Ectodermal cell (in vitro differentiated cells): ENCODE measurements at regions not wholly inside any gene's neighbourhood (a gene's known extent, or its start where the extent isn't known, plus 50 kb on each side); places are given as distances from the start of the nearest gene placed in this dataset.

Experiments
- H3K27ac ChIP-seq: 2 replicates; pipeline ENCODE4 v1.7.0; 2013; ENCODE audit warnings: mild to moderate bottlenecking, low read depth, low read length; ENCODE audit not compliant: insufficient read depth, poor library complexity, severe bottlenecking
- H3K27me3 ChIP-seq: 2 replicates; pipeline ENCODE4 v1.7.0; 2013; ENCODE audit warnings: mild to moderate bottlenecking, low read length; ENCODE audit not compliant: insufficient read depth, control insufficient read depth, poor library complexity, severe bottlenecking
- H3K36me3 ChIP-seq: one replicate; pipeline ENCODE4 v1.7.0; 2013; ENCODE audit warnings: low read length; ENCODE audit not compliant: control insufficient read depth, insufficient read depth
- H3K4me1 ChIP-seq: one replicate; pipeline ENCODE4 v1.7.0; 2013; ENCODE audit warnings: low read length; ENCODE audit not compliant: control insufficient read depth, insufficient read depth
- H3K4me3 ChIP-seq: 2 replicates; pipeline ENCODE4 v1.7.0; 2013; ENCODE audit warnings: low read depth, low read length, control low read depth; ENCODE audit not compliant: insufficient read depth
- H3K9me3 ChIP-seq: 2 replicates; pipeline ENCODE4 v1.7.0; 2013; ENCODE audit warnings: mild to moderate bottlenecking, low read length, moderate library complexity; ENCODE audit not compliant: control insufficient read depth
- WGBS, 2 experiments: methylation state at CpG; one replicate each; pipeline ENCODE4 v1.1.7; 2013; ENCODE audit warnings: missing lambda C conversion rate in 2 of 2; 5-methylcytosine and 5-hydroxymethylcytosine counted together

DNA sequence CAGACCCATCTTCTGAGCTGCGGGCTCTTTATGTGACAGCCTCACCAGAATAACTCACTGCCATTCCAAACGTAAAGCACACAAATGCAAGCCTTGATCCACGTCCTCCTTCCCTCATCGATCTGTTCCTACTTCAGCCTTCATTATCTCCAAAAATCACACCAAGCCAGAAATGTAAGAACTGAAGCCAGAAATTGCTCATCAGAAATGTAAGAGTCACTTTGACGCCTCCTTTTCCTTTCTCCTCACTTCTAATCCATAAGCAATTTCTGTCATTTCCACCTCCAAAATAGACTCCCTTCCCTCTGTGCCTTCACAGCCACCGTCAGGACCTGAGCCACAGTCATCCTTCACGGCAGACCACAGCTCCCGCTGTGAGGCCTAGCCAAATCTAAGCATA, 387.3 kb upstream of the B3GAT1 start:
- Histone ChIP-seq H3K27me3 (peaks cover 1% of the 10 kb centered on the region), H3K4me3 (no peak overlapping the region), H3K36me3 (no peaks in the 10 kb centered on the region), H3K4me1 (peaks cover 17% of the 10 kb centered on the region), H3K27ac (no peak overlapping the region), H3K9me3 (no peaks in the 10 kb centered on the region)
- 87 to 92% methylated on average over 8 of the region's 8 CpGs for WGBS, 2 experiments

DNA sequence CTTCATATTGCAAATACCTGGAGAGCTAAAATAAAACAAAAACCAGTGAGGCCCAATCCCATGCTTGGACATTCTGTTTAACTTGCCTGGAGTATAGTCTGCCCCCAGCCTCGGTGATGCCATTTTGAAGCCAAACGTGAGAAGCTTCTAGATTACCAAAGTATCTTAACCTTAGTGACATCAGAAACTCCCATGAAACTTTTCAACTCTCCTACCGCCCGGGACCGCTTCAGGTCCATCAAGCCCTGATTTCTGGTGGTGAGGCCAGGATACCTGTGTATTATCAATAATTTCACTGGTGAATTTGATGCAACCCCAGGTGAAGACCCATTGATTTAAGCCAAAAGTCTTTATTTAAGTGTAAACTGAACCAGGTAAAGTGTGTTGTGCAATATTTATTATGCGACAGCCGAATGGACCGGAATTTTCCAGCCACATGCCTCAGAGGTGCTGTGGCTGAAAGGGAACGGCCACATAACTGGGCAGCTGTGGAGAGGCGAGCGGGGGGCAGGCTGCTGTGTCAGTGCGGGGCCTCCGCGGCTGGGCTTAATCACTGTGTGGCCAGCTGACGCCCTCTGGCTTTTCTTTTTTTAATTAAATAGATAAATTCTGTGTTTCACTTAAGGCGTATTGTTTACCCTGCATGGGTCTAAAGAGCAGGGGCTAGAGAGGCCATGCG, 385.5 kb upstream of the B3GAT1 start:
- Histone ChIP-seq H3K36me3 (no peaks in the 10 kb centered on the region), H3K27me3 (peaks cover 6% of the 10 kb centered on the region), H3K27ac (no peak overlapping the region), H3K4me1 (peaks cover 20% of the 10 kb centered on the region), H3K9me3 (no peaks in the 10 kb centered on the region), H3K4me3 (no peak overlapping the region)
- 95% methylated on average over 17 of the region's 17 CpGs for WGBS, 2 experiments

DNA sequence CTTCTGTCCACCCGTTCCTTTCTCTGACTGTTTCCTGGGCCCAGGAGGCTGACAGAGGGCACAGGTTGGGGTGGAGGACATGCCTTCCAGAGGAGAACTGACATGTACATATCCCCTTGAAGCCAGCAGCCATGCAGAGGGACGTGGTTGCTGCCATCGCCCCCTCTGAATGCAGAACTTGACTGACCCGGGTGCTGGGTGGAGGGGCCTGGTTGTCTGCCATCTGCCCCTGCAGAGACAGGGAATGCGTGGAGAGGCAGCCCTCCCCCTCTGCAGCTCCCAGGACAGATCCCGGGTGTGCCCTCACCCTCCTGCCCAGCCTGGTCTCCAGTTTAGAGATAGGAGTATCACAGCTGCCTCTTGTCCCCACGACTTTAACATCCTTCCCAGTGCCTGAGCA, 383.0 kb upstream of the B3GAT1 start:
- no peaks in the 10 kb centered on the region for H3K36me3 ChIP-seq
- H3K27ac ChIP-seq = no peak overlapping the region
- WGBS, 2 experiments = 92 to 94% methylated on average over 7 of the region's 7 CpGs
- H3K4me3 ChIP-seq = no peak overlapping the region
- H3K9me3 ChIP-seq = no peaks in the 10 kb centered on the region
- peaks cover 6% of the 10 kb centered on the region for H3K27me3 ChIP-seq
- H3K4me1 ChIP-seq = peaks cover 5% of the 10 kb centered on the region

DNA sequence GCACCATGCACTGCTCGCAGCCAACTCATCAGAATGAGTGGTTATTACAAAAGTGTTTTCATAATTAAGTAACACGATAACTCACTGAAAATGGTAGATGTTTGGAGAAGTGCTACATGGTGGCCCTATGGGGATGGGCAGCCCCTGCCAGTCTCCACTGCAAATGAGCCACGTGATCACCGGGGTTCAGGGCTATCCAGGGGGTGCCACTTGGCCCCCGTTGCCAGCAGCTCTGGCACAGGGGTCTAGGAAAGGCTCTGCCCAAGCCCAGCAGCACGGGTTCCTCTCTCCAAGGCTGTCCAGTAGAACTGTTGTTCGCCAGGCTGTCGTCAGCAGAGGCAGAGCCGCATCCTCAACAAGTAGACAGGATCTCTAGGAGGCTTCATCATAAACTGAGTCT, 382.1 kb upstream of the B3GAT1 start:
- H3K4me1 ChIP-seq = peaks cover 4% of the 10 kb centered on the region
- no peaks in the 10 kb centered on the region for H3K36me3 ChIP-seq
- H3K27ac ChIP-seq = no peak overlapping the region
- H3K9me3 ChIP-seq = no peaks in the 10 kb centered on the region
- WGBS, 2 experiments = 88 to 90% methylated on average over 9 of the region's 9 CpGs
- no peak overlapping the region for H3K4me3 ChIP-seq
- peaks cover 6% of the 10 kb centered on the region for H3K27me3 ChIP-seq

DNA sequence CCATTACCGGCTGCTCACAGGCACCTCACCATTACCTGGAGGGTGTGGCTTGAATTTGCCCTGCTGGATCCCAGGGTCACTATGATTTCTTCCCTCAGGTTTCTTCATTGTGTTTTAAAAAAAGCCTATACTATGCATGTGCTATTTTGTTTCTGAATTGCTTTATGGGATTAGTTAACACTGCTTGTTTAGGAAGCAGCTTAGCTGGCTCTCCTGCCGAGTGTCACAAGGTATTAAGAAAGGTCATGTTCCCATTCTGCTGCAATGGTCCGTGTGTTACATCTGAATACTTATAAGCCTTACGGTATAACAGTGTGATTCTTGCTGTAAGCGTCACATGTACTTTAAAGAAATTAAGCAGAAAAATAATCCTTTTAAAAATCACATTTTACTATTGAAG, 380.6 kb upstream of the B3GAT1 start:
- H3K27ac ChIP-seq = no peak overlapping the region
- no peaks in the 10 kb centered on the region for H3K9me3 ChIP-seq
- 61 to 72% methylated on average over 4 of the region's 5 CpGs for WGBS, 2 experiments
- no peaks in the 10 kb centered on the region for H3K36me3 ChIP-seq
- peaks cover 4% of the 10 kb centered on the region for H3K4me1 ChIP-seq
- peaks cover 6% of the 10 kb centered on the region for H3K27me3 ChIP-seq
- no peak overlapping the region for H3K4me3 ChIP-seq

DNA sequence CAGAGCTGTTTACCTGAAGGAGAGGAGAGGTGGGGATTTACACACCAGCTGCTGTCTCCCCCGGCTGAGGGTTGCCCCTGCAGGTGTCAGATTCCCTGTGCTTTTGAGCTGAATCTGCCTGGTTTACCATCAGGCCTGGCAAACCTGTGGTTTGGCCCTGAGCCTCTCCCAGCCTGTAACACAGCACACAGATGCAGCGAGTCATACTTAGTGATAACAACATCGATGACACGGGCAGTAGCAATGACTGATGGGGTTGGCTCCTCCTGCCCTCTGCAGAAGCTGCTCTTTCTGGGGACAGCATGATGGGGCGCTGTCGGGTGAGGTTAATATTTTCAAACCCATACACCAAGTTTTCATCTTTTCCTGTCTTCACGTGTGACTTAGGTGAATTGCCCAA, 380.0 kb upstream of the B3GAT1 start:
- H3K27me3 ChIP-seq = peaks cover 6% of the 10 kb centered on the region
- WGBS, 2 experiments = 84 to 87% methylated on average over 6 to 7 of the region's 7 CpGs
- no peak overlapping the region for H3K27ac ChIP-seq
- H3K4me1 ChIP-seq = peaks cover 4% of the 10 kb centered on the region
- no peaks in the 10 kb centered on the region for H3K36me3 ChIP-seq
- H3K4me3 ChIP-seq = no peak overlapping the region
- H3K9me3 ChIP-seq = no peaks in the 10 kb centered on the region

DNA sequence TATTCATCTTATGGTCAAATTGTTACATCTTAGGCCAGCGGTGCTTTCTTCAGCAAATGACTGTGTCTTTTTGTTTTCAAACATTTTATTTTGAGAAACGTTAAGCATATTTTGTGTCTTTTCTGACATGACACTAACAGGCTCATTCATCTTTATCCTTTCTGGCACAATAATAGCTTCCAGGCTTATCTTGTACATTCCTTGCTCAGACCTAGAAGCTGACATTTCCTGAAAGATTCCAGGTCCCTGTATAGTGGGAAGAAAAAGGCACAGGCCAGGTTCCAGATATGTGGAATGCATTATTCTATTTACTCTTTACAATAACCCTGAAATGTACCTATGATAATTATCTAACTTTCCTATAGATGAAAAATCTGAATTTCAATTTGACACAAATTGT, 379.1 kb upstream of the B3GAT1 start:
- no peak overlapping the region for H3K27ac ChIP-seq
- H3K36me3 ChIP-seq = no peaks in the 10 kb centered on the region
- 91 to 95% methylated on average over 2 of the region's 2 CpGs for WGBS, 2 experiments
- no peaks in the 10 kb centered on the region for H3K9me3 ChIP-seq
- no peak overlapping the region for H3K4me3 ChIP-seq
- peaks cover 6% of the 10 kb centered on the region for H3K27me3 ChIP-seq
- H3K4me1 ChIP-seq = peaks cover 4% of the 10 kb centered on the region

DNA sequence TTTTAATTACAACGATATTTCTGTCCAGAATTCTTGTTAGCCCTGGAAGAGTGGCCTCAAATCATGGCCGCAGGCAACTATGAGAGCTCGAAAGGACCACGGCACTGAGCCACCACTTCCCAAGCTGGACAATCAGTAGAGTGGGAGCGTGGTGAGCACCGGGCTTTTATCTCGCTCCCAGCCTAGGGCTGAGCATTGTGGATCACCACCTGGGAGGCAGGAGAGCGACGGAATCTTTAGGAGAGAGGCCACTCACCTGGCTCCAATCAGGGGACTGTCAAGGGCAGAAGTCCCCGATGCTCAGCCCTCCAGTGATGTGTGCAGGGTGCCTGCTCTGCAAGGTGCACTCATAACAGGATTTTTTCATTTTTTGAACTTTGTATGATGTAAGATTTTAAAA, 377.1 kb upstream of the B3GAT1 start:
- Histone ChIP-seq H3K27me3 (peaks cover 2% of the 10 kb centered on the region), H3K27ac (no peak overlapping the region), H3K9me3 (no peaks in the 10 kb centered on the region), H3K4me3 (no peak overlapping the region), H3K4me1 (peaks cover 4% of the 10 kb centered on the region), H3K36me3 (no peaks in the 10 kb centered on the region)
- WGBS, 2 experiments = 93% methylated on average over 10 of the region's 10 CpGs

DNA sequence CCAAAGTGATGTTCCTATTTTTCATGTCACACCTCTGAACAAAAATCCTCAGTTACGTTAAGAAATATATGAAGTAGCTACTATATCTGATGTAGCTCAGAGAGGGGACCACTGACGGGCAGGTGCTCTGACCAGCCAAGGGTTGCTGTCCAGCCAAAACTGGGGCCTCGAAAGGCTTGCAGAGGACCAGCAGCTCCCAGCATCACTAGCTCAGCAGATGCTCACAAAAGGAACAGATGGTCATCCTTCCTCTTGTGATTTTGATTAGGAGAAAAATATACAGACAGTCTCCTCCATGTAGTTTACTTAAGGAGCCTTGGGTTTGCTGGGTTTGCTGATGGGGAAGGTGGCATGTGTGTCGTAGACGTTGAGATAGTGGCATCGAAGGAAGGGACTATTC, 374.6 kb upstream of the B3GAT1 start:
- H3K36me3 ChIP-seq = no peaks in the 10 kb centered on the region
- no peak overlapping the region for H3K27ac ChIP-seq
- H3K4me3 ChIP-seq = no peak overlapping the region
- WGBS, 2 experiments = 94 to 97% methylated on average over 5 to 6 of the region's 6 CpGs
- no peaks in the 10 kb centered on the region for H3K27me3 ChIP-seq
- no peaks in the 10 kb centered on the region for H3K9me3 ChIP-seq
- no peaks in the 10 kb centered on the region for H3K4me1 ChIP-seq

DNA sequence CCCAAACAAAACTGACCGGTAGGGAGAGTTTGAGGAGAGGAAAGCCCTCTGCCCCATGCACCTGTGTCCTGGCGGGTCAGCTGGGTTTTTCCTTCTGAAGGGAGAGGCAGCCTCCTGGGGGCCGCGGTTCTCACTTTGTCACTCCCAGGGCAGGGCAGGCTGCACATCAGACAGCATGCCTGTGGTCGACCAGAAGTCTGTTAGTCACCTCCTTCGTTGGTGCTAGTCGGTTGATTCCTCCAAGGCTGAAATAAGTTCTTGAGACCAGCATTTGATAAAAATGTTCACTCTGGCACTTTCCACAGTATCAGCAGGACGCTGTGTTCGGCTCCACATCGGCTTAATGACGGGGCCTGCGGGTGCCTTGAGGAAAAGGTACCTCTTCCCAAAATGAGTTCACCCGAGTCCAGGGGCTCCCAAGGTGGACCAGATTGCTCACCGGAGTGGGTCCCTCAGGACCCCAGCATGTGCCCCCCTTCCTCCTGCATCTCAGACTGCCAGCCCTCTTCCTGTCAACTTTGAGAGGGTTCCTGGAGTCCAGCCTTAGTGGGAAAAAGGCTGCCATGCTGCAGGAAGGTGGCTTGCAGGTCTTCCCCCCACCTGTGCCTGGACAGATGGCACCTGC, 373.7 kb upstream of the B3GAT1 start:
- Histone ChIP-seq H3K27ac (no peak overlapping the region), H3K36me3 (no peaks in the 10 kb centered on the region), H3K9me3 (no peaks in the 10 kb centered on the region), H3K4me1 (no peaks in the 10 kb centered on the region), H3K4me3 (no peak overlapping the region), H3K27me3 (no peaks in the 10 kb centered on the region)
- WGBS, 2 experiments = 90 to 94% methylated on average over 14 of the region's 14 CpGs
